ENCODE measurements at regions not wholly inside any gene's neighbourhood (a gene's known extent, or its start where the extent isn't known, plus 50 kb on each side); places are given as distances from the start of the nearest gene placed in this dataset.

DNA sequence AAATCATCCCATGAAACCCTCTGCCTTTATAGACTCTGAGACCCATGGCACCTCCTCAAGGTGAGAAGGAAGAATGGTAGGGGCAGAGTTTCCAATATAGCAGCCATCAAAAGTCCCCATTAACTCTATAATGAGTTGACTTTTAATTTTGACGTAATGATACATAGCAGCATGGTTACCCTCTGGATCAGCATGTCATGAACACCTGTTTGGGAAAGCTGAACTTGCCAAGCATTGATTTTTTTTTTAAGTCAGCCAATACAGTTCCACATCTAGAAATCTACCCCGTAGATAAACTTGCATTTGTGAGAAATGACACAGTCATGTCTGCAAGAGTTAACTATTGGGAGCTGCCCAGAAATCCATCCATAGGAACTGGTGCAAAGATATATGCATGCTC, 191.8 kb downstream of the TMEM114 start (continued):
- TF ChIP-seq, protein P1, sequence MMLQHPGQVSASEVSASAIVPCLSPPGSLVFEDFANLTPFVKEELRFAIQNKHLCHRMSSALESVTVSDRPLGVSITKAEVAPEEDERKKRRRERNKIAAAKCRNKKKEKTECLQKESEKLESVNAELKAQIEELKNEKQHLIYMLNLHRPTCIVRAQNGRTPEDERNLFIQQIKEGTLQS (IDR thresholded peaks at IDR 0.05; ENCODE audit: insufficient read depth, low read depth, low read length): no peak
- TF ChIP-seq POU5F1 (IDR thresholded peaks at IDR 0.05; ENCODE audit: low read depth, low read length): no peak
- no peak for TF ChIP-seq SP1 (IDR thresholded peaks at IDR 0.05; ENCODE audit: low read depth, low read length)
